Esophagus squamous epithelium (tissue), 4 donors: ENCODE measurements at regions not wholly inside any gene's neighbourhood (a gene's known extent, or its start where the extent isn't known, plus 50 kb on each side); places are given as distances from the start of the nearest gene placed in this dataset.

Experiments used
- CTCF ChIP-seq, 6 experiments: fragments of 450-650 bp in 4 of 6; fragments of 200-600 bp in 2 of 6; sonication (generic) in 2 of 6; IDR thresholded peaks; one replicate each; pipeline ENCODE4 v1.5.1; 2016 to 2019; ENCODE audit warnings: antibody characterized with exemption in 6 of 6, mild to moderate bottlenecking in 4 of 6, moderate library complexity in 4 of 6
- POLR2A ChIP-seq, 4 donors: fragments of 450-650 bp; IDR thresholded peaks; one replicate each; pipeline ENCODE4 v1.6.1; 2017; ENCODE audit warnings: antibody characterized with exemption in 4 of 4, mild to moderate bottlenecking in 4 of 4, moderate library complexity in 3 of 4

DNA sequence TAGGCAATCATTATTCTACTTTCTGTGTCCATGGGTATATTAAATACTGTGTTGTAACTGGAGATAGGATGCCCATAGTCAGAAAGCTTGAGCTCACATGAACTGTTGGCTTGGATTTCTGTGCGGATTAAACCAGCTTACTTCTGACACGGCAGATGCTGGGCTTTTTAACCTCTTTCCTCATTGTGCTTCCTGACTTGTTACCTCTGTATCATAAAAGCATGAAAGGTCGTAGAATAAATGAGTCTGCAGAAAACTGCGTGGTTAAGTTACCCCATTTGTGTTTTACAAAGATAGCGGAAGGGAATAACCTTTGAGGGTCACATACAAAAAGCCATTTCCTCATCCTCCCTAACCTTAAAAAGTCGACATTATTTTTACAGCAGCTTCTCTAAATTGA lies 199.5 kb upstream of the DMRT1 start:
- TF ChIP-seq CTCF (IDR thresholded peaks at IDR 0.05) (no peak), POLR2A (IDR thresholded peaks at IDR 0.05) (no peak)
